ENCODE measurements at regions not wholly inside any gene's neighbourhood (a gene's known extent, or its start where the extent isn't known, plus 50 kb on each side); places are given as distances from the start of the nearest gene placed in this dataset.

GRCh38 chr12:115740586-115741155, 536.8 kb downstream of the MED13L start:
- Histone ChIP-seq H3K9me2 (no peaks in the 10 kb centered on the region), H3K79me2 (ENCODE audit: insufficient read depth) (no peaks in the 10 kb centered on the region), H3K4me1 (ENCODE audit: control insufficient read depth in 1 of 2, insufficient read depth in 2 of 2, low read depth in 1 of 2, low read length in 1 of 2) (no peaks in the 10 kb centered on the region; a peak in 1 of 4 replicates), H3K4me2 (no peak overlapping the region), H3K9me3 (no peaks in the 10 kb centered on the region), H3K36me3 (replicated peaks in 1 of 2; ENCODE audit: control insufficient read depth in 1 of 2, insufficient read depth in 2 of 2, low read length in 1 of 2) (no peaks in the 10 kb centered on the region), H3K9ac (no peak overlapping the region), H3K4me3 (ENCODE audit: low read depth in 2 of 2, low read length in 1 of 2) (no peak overlapping the region), H3K27me3 (ENCODE audit: insufficient read depth) (no peaks in the 10 kb centered on the region), H2AFZ (ENCODE audit: low read depth) (no peak overlapping the region), H3F3A (replicated peaks; ENCODE audit: insufficient read depth) (no peaks in the 10 kb centered on the region), H4K20me1 (ENCODE audit: insufficient read depth) (no peaks in the 10 kb centered on the region), H3K27ac (ENCODE audit: low read depth in 2 of 2, low read length in 1 of 2) (no peak overlapping the region)
- TF ChIP-seq TCF12 (IDR thresholded peaks at IDR 0.05) (no peak), FOXJ3 (CRISPR knock-in tag; IDR thresholded peaks at IDR 0.05) (no peak), TEAD4 (IDR thresholded peaks at IDR 0.05; ENCODE audit: borderline replicate concordance, insufficient read depth) (no peak), MAX (IDR thresholded peaks at IDR 0.05; ENCODE audit: low read depth) (no peak), SMC3 (IDR thresholded peaks at IDR 0.05; ENCODE audit: low read depth, low read length) (no peak), FOXM1 (IDR thresholded peaks at IDR 0.05; ENCODE audit: low read depth) (no peak), YY1 (IDR thresholded peaks at IDR 0.05; ENCODE audit: low read depth) (no peak), FOSL2 (IDR thresholded peaks at IDR 0.05; ENCODE audit: borderline replicate concordance, low read depth) (no peak), GATA2 (CRISPR knock-in tag; IDR thresholded peaks at IDR 0.05) (no peak), CHD2 (IDR thresholded peaks at IDR 0.05; ENCODE audit: low read length, partially characterized antibody) (no peak), RXRA (IDR thresholded peaks at IDR 0.05; ENCODE audit: borderline replicate concordance, low read depth) (no peak), GABPA (IDR thresholded peaks at IDR 0.05; ENCODE audit: low read depth) (no peak), CTCF (IDR thresholded peaks at IDR 0.05) (no peak), EP300 (IDR thresholded peaks at IDR 0.05; ENCODE audit: borderline replicate concordance in 1 of 2, low read depth in 1 of 2, low read length in 1 of 2) (no peak), NFIC (IDR thresholded peaks at IDR 0.05; ENCODE audit: borderline replicate concordance) (no peak)
- no peak for DNase-seq
- ChIA-PET CTCF (interaction anchor here (1.0 to 1.6 kb wide), 7 partner anchors 9 to 1072 kb away, joined by 3 to 5 read pairs (median 3); no protein-coding TSS in a partner anchor), POLR2A (no interaction called here)
- 57% methylated on average over 9 of the region's 9 CpGs for WGBS (ENCODE audit: low lambda C conversion rate)

GRCh38 chr12:115737895-115738294, 539.6 kb downstream of the MED13L start:
- Histone ChIP-seq H3F3A (replicated peaks; ENCODE audit: insufficient read depth) (no peaks in the 10 kb centered on the region), H3K9ac (no peak overlapping the region), H3K4me2 (no peak overlapping the region), H3K9me3 (no peaks in the 10 kb centered on the region), H3K36me3 (replicated peaks in 1 of 2; ENCODE audit: control insufficient read depth in 1 of 2, insufficient read depth in 2 of 2, low read length in 1 of 2) (no peaks in the 10 kb centered on the region), H3K27ac (ENCODE audit: low read depth in 2 of 2, low read length in 1 of 2) (no peak overlapping the region), H3K4me1 (ENCODE audit: control insufficient read depth in 1 of 2, insufficient read depth in 2 of 2, low read depth in 1 of 2, low read length in 1 of 2) (no peaks in the 10 kb centered on the region; a peak in 1 of 4 replicates), H3K27me3 (ENCODE audit: insufficient read depth) (no peaks in the 10 kb centered on the region), H3K79me2 (ENCODE audit: insufficient read depth) (no peaks in the 10 kb centered on the region), H2AFZ (ENCODE audit: low read depth) (no peak overlapping the region), H3K4me3 (ENCODE audit: low read depth in 2 of 2, low read length in 1 of 2) (no peak overlapping the region), H4K20me1 (ENCODE audit: insufficient read depth) (no peaks in the 10 kb centered on the region), H3K9me2 (no peaks in the 10 kb centered on the region)
- ChIA-PET POLR2A (no interaction called here), CTCF (interaction anchor here (1.0 to 1.1 kb wide), 2 partner anchors 14 to 16 kb away, joined by 3 to 4 read pairs; no protein-coding TSS in a partner anchor)
- 61% methylated on average over 2 of the region's 2 CpGs for WGBS (ENCODE audit: low lambda C conversion rate)
- no peak for DNase-seq
- TF ChIP-seq CHD2 (IDR thresholded peaks at IDR 0.05; ENCODE audit: low read length, partially characterized antibody): no peak
- no peak for TF ChIP-seq USF1 (IDR thresholded peaks at IDR 0.05; ENCODE audit: borderline replicate concordance, low read depth)
- no peak for TF ChIP-seq PBX3 (IDR thresholded peaks at IDR 0.05)
- no peak for TF ChIP-seq GABPA (IDR thresholded peaks at IDR 0.05; ENCODE audit: low read depth)
- no peak for TF ChIP-seq POLR2AphosphoS5 (IDR thresholded peaks at IDR 0.05; ENCODE audit: low read depth, low read length)
- TF ChIP-seq RAD21 (IDR thresholded peaks at IDR 0.05; ENCODE audit: low read length): no peak
- TF ChIP-seq NRF1 (IDR thresholded peaks at IDR 0.05; ENCODE audit: low read depth, low read length): no peak

Measured in SK-N-SH (cell line).